GM12878 (cell line): ENCODE measurements at regions not wholly inside any gene's neighbourhood (a gene's known extent, or its start where the extent isn't known, plus 50 kb on each side); places are given as distances from the start of the nearest gene placed in this dataset.

Experiments
- ATAC-seq: fragments of 200-7000 bp; cut with Tn5 transposase; 3 replicates; pipeline ENCODE4 v1.9.1; 2020; ENCODE audit warnings: mild to moderate bottlenecking, moderate library complexity
- BruUV-seq: library from RNA; stranded (reverse); fragments of 400-500 nt; replicated peaks from 2 replicates; lab custom pipeline; 2021; lab: Mats Ljungman, UMichigan
- CTCF ChIA-PET: fragments of 300-600 bp; sonication (Branson Sonifier 250); formaldehyde crosslinking; extraction: SDS; loops from one replicate; lab custom pipeline; 2021; ENCODE audit warnings: inconsistent platforms; lab: Yijun Ruan, JAX
- POLR2A ChIA-PET: fragments of 350-600 bp; formaldehyde crosslinking; extraction: SDS; loops from one replicate; lab custom pipeline; 2021; ENCODE audit warnings: inconsistent platforms; lab: Charles Lee
- RAD21 ChIA-PET: fragments of 300-600 bp; sonication (Branson Sonifier 250); formaldehyde crosslinking; loops from one replicate; lab custom pipeline; 2023; ENCODE audit warnings: antibody characterized with exemption; ENCODE audit not compliant: unreplicated experiment; lab: Charles Lee
- SMC1A ChIA-PET: fragments of 300-600 bp; sonication (Branson Sonifier 250); formaldehyde crosslinking; loops from one replicate; lab custom pipeline; 2023; ENCODE audit not compliant: unreplicated experiment, uncharacterized antibody; lab: Charles Lee
- DNase-seq: peaks from one replicate; pipeline ENCODE4 v3.0.0-alpha.2; 2011; ENCODE audit warnings: low read depth, low spot score
- FAIRE-seq: peaks from 3 replicates; lab custom pipeline; 2011; peaks lifted over from hg19 to GRCh38; lab: Jason Lieb, UNC
- H2AFZ ChIP-seq: 2 replicates; pipeline ENCODE4 v1.6.0; 2011; ENCODE audit warnings: low read depth, low read length, control low read depth; ENCODE audit not compliant: control insufficient read depth
- H3K27ac ChIP-seq: 2 replicates; pipeline ENCODE4 v1.5.1; 2011; ENCODE audit warnings: control low read depth; ENCODE audit not compliant: control insufficient read depth, insufficient read depth
- H3K27me3 ChIP-seq, 2 experiments: replicated peaks in 1 of 2; 2 replicates each; pipeline versions ENCODE4 v1.6.0 to v1.6.1; 2011; ENCODE audit warnings: low read length in 1 of 2; ENCODE audit not compliant: control insufficient read depth in 2 of 2, insufficient read depth in 2 of 2
- H3K36me3 ChIP-seq, 2 experiments: 2 replicates each; pipeline ENCODE4 v1.5.1; 2011; ENCODE audit warnings: low read length in 1 of 2; ENCODE audit not compliant: control insufficient read depth in 2 of 2, insufficient read depth in 2 of 2
- H3K4me1 ChIP-seq: 2 replicates; pipeline ENCODE4 v1.6.1; 2011; ENCODE audit warnings: mild to moderate bottlenecking, low read length, moderate library complexity, mixed read lengths; ENCODE audit not compliant: control insufficient read depth, insufficient read depth
- H3K4me2 ChIP-seq: 2 replicates; pipeline ENCODE4 v1.6.0; 2011; ENCODE audit warnings: control low read depth; ENCODE audit not compliant: control insufficient read depth, insufficient read depth
- H3K4me3 ChIP-seq: fragments of 200-600 bp; sonication (generic); 2 replicates; pipeline ENCODE4 v1.5.1; 2016
- H3K79me2 ChIP-seq: 2 replicates; pipeline ENCODE4 v1.6.0; 2011; ENCODE audit warnings: low read length; ENCODE audit not compliant: control insufficient read depth, insufficient read depth
- H3K9ac ChIP-seq: 2 replicates; pipeline ENCODE4 v1.8.0; 2011; ENCODE audit warnings: low read length, control low read depth, mixed read lengths; ENCODE audit not compliant: control insufficient read depth, insufficient read depth
- H3K9me3 ChIP-seq: replicated peaks from 3 replicates; pipeline ENCODE4 v1.5.1; 2011; ENCODE audit warnings: mild to moderate bottlenecking, low read length; ENCODE audit not compliant: control insufficient read depth, insufficient read depth
- H4K20me1 ChIP-seq: 2 replicates; pipeline ENCODE4 v1.6.0; 2011; ENCODE audit not compliant: control insufficient read depth, insufficient read depth
- BMI1 ChIP-seq: fragments of 450-650 bp; IDR thresholded peaks from 2 replicates; pipeline ENCODE4 v1.6.1; 2016; ENCODE audit warnings: mild to moderate bottlenecking, moderate library complexity, borderline replicate concordance
- CREB1 ChIP-seq: IDR thresholded peaks from 2 replicates; pipeline ENCODE4 v1.6.1; 2012; ENCODE audit warnings: low read depth, mild to moderate bottlenecking, inconsistent platforms
- MEF2A ChIP-seq: IDR thresholded peaks from 2 replicates; pipeline ENCODE4 v1.6.1; 2011; ENCODE audit warnings: low read depth, mild to moderate bottlenecking, low read length, moderate library complexity; ENCODE audit not compliant: insufficient read depth
- RBBP5 ChIP-seq: fragments of 200-600 bp; sonication (generic); conservative IDR thresholded peaks from 2 replicates; pipeline ENCODE4 v1.6.1; 2016
- TAF1 ChIP-seq: IDR thresholded peaks from 2 replicates; pipeline ENCODE4 v1.6.1; 2011; ENCODE audit warnings: mild to moderate bottlenecking, low read depth, low read length, borderline replicate concordance
- TBL1XR1 ChIP-seq: IDR thresholded peaks from 2 replicates; pipeline ENCODE4 v1.6.1; 2012; ENCODE audit warnings: low read depth, low read length, improper control_type of control experiment
- ZZZ3 ChIP-seq: IDR thresholded peaks from 2 replicates; pipeline ENCODE4 v1.6.1; 2011; ENCODE audit warnings: low read depth; ENCODE audit not compliant: control insufficient read depth, insufficient read length
- WGBS: methylation state at CpG from one replicate; pipeline ENCODE4 v1.1.6; 2016; ENCODE audit warnings: low lambda C conversion rate; ENCODE audit not compliant: insufficient replicate concordance, insufficient coverage; ENCODE audit errors: missing lambda C conversion rate; 5-methylcytosine and 5-hydroxymethylcytosine counted together
- in situ Hi-C: fragments of 300-500 bp; cut with MboI; formaldehyde crosslinking; loops from 9 replicates; pipeline ENCODE4 v1.14.3; 2018; ENCODE audit warnings: mixed read lengths
- intact Hi-C: fragments of 100-400 bp; cut with micrococcal nuclease; formaldehyde crosslinking; loops from one replicate; pipeline ENCODE4 v1.14.2; 2022; ENCODE audit not compliant: unreplicated experiment
- TF ChIP-seq, protein P1 (sequence below): IDR thresholded peaks from 2 replicates; pipeline ENCODE4 v1.6.1; 2011; ENCODE audit warnings: borderline replicate concordance, low read depth, mild to moderate bottlenecking, moderate library complexity, low read length; ENCODE audit not compliant: insufficient read depth, poor library complexity, severe bottlenecking
- TF ChIP-seq, protein P2 (sequence below): IDR thresholded peaks from 2 replicates; pipeline ENCODE4 v1.6.1; 2012; ENCODE audit warnings: low read length, inconsistent platforms

- Histone ChIP-seq H2AFZ (no peak overlapping the region), H3K4me1 (no peaks in the 10 kb centered on the region), H3K9ac (no peak overlapping the region), H4K20me1 (no peaks in the 10 kb centered on the region), H3K27ac (no peak overlapping the region), H3K79me2 (no peaks in the 10 kb centered on the region), H3K27me3 (no peaks in the 10 kb centered on the region), H3K4me2 (no peak overlapping the region), H3K9me3 (no peaks in the 10 kb centered on the region; the same call in 2 of the 3 replicates), H3K4me3 (no peak overlapping the region), H3K36me3 (no peaks in the 10 kb centered on the region)
- no peak for TF ChIP-seq CREB1
- TF ChIP-seq ZZZ3 = no peak
- no peak for TF ChIP-seq RBBP5
- no peak for TF ChIP-seq TBL1XR1
- no peak for TF ChIP-seq TAF1
- TF ChIP-seq, protein P1, sequence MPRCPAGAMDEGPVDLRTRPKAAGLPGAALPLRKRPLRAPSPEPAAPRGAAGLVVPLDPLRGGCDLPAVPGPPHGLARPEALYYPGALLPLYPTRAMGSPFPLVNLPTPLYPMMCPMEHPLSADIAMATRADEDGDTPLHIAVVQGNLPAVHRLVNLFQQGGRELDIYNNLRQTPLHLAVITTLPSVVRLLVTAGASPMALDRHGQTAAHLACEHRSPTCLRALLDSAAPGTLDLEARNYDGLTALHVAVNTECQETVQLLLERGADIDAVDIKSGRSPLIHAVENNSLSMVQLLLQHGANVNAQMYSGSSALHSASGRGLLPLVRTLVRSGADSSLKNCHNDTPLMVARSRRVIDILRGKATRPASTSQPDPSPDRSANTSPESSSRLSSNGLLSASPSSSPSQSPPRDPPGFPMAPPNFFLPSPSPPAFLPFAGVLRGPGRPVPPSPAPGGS = no peak
- TF ChIP-seq BMI1 = no peak
- no peak for TF ChIP-seq MEF2A
- TF ChIP-seq, protein P2, sequence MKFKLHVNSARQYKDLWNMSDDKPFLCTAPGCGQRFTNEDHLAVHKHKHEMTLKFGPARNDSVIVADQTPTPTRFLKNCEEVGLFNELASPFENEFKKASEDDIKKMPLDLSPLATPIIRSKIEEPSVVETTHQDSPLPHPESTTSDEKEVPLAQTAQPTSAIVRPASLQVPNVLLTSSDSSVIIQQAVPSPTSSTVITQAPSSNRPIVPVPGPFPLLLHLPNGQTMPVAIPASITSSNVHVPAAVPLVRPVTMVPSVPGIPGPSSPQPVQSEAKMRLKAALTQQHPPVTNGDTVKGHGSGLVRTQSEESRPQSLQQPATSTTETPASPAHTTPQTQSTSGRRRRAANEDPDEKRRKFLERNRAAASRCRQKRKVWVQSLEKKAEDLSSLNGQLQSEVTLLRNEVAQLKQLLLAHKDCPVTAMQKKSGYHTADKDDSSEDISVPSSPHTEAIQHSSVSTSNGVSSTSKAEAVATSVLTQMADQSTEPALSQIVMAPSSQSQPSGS = no peak
- RAD21 ChIA-PET = no interaction called here
- in situ Hi-C loops (no loop called here), intact Hi-C loops (no loop called here)
- FAIRE-seq = no peak
- 41% methylated on average over 9 of the region's 9 CpGs for WGBS
- SMC1A ChIA-PET = interaction anchor here (0.6 kb wide), 1 partner anchor 119 kb away, joined by 3 read pairs; no protein-coding TSS in a partner anchor
- DNase-seq = no peak
- CTCF ChIA-PET = no interaction called here
- POLR2A ChIA-PET = no interaction called here
- ATAC-seq = peak; percentile 16; the same call in 1 of the 3 replicates
- no TSS peak for BruUV-seq
Observed at GRCh38 chr2:129314120-129314519, 665.3 kb upstream of the RAB6C start.
